PC-9 (cell line): ENCODE measurements at regions not wholly inside any gene's neighbourhood (a gene's known extent, or its start where the extent isn't known, plus 50 kb on each side); places are given as distances from the start of the nearest gene placed in this dataset.

ENCODE experiments used
- BruUV-seq: library from RNA; stranded (reverse); fragments of 400-500 nt; replicated peaks from 2 replicates; lab custom pipeline; 2021; lab: Mats Ljungman, UMichigan
- CTCF ChIA-PET: fragments of 300-600 bp; sonication (Branson Sonifier 250); formaldehyde crosslinking; loops from one replicate; lab custom pipeline; 2022; ENCODE audit warnings: antibody characterized with exemption; lab: Charles Lee
- POLR2A ChIA-PET: fragments of 300-600 bp; sonication (Branson Sonifier 250); formaldehyde crosslinking; loops from one replicate; lab custom pipeline; 2022; ENCODE audit warnings: antibody characterized with exemption; ENCODE audit not compliant: unreplicated experiment; lab: Charles Lee
- DNase-seq, 2 experiments: peaks; one replicate each; pipeline versions ENCODE4 v3.0.0 to v3.0.0-alpha.2; 2015 to 2022; ENCODE audit warnings: mixed read lengths in 1 of 2
- H2AFZ ChIP-seq: fragments of 200-600 bp; sonication (generic); 2 replicates; pipeline ENCODE4 v1.8.1; 2017; ENCODE audit warnings: antibody characterized with exemption
- H3F3A ChIP-seq: fragments of 200-600 bp; sonication (generic); 2 replicates; pipeline ENCODE4 v1.8.1; 2017; ENCODE audit warnings: antibody characterized with exemption, mild to moderate bottlenecking, low read depth; ENCODE audit not compliant: insufficient read depth
- H3K27ac ChIP-seq: fragments of 200-600 bp; sonication (generic); 2 replicates; pipeline ENCODE4 v1.6.1; 2016; ENCODE audit warnings: mixed run types
- H3K27me3 ChIP-seq: fragments of 200-600 bp; sonication (generic); 2 replicates; pipeline ENCODE4 v1.6.1; 2016; ENCODE audit warnings: low read depth, mixed run types; ENCODE audit not compliant: insufficient read depth
- H3K36me3 ChIP-seq: fragments of 200-600 bp; sonication (generic); 2 replicates; pipeline ENCODE4 v1.6.1; 2016; ENCODE audit warnings: low read depth, mixed run types
- H3K4me1 ChIP-seq: fragments of 200-600 bp; sonication (generic); replicated peaks from 2 replicates; pipeline ENCODE4 v1.6.1; 2016; ENCODE audit warnings: mixed run types; ENCODE audit not compliant: insufficient read depth
- H3K4me2 ChIP-seq: fragments of 200-600 bp; sonication (generic); 2 replicates; pipeline ENCODE4 v1.6.1; 2017; ENCODE audit warnings: mixed run types
- H3K4me3 ChIP-seq: fragments of 200-600 bp; sonication (generic); 2 replicates; pipeline ENCODE4 v1.6.1; 2016; ENCODE audit warnings: mixed run types
- H3K79me2 ChIP-seq: fragments of 200-600 bp; sonication (generic); 2 replicates; pipeline ENCODE4 v1.6.1; 2017; ENCODE audit warnings: low read depth, mixed run types
- H3K9me2 ChIP-seq: fragments of 200-600 bp; sonication (generic); 2 replicates; pipeline ENCODE4 v1.8.1; 2017; ENCODE audit warnings: mild to moderate bottlenecking; ENCODE audit not compliant: insufficient read depth
- H3K9me3 ChIP-seq: fragments of 200-600 bp; sonication (generic); 2 replicates; pipeline ENCODE4 v1.8.1; 2016; ENCODE audit warnings: low read depth; ENCODE audit not compliant: insufficient read depth
- H4K20me1 ChIP-seq: fragments of 200-600 bp; sonication (generic); 2 replicates; pipeline ENCODE4 v1.8.1; 2017; ENCODE audit not compliant: insufficient read depth
- CTCF ChIP-seq: fragments of 200-600 bp; sonication (generic); conservative IDR thresholded peaks from 2 replicates; pipeline ENCODE4 v1.6.1; 2017; ENCODE audit warnings: mixed run types, antibody characterized with exemption, mild to moderate bottlenecking, moderate library complexity
- EZH2 ChIP-seq: fragments of 200-600 bp; sonication (generic); IDR thresholded peaks from 2 replicates; pipeline ENCODE4 v1.8.0; 2017; ENCODE audit warnings: antibody characterized with exemption, low read depth
- intact Hi-C: fragments of 100-400 bp; cut with micrococcal nuclease; formaldehyde crosslinking; loops from one replicate; pipeline ENCODE4 v1.10.0; 2022; ENCODE audit not compliant: unreplicated experiment

- no peaks in the 10 kb centered on the region for H3K4me1 ChIP-seq
- no peaks in the 10 kb centered on the region for H3K9me3 ChIP-seq
- H3K4me3 ChIP-seq = no peak overlapping the region
- no peaks in the 10 kb centered on the region for H3K9me2 ChIP-seq
- DNase-seq = no peak
- H4K20me1 ChIP-seq = 0 out of 2 replicates have a peak, but pooled peaks cover 7% of the 10 kb centered on the region
- H3K27me3 ChIP-seq = peaks cover 87% of the 10 kb centered on the region
- no TSS peak for BruUV-seq
- H3K27ac ChIP-seq = no peak overlapping the region
- no peak overlapping the region for H2AFZ ChIP-seq
- POLR2A ChIA-PET = no interaction called here
- H3K36me3 ChIP-seq = no peaks in the 10 kb centered on the region
- no peaks in the 10 kb centered on the region for H3K79me2 ChIP-seq
- no peaks in the 10 kb centered on the region for H3F3A ChIP-seq
- H3K4me2 ChIP-seq = no peak overlapping the region
- CTCF ChIA-PET = no interaction called here
- intact Hi-C loops = no loop called here
- TF ChIP-seq EZH2 (no peak), CTCF (no peak)
Observed at GRCh38 chr22:48254311-48254873, 1491.9 kb downstream of the TBC1D22A start.

GRCh38 chr22:48253573-48253972 is 1491.1 kb downstream of the TBC1D22A start:
- Histone ChIP-seq H3K9me2 (no peaks in the 10 kb centered on the region), H4K20me1 (0 out of 2 replicates have a peak, but pooled peaks cover 7% of the 10 kb centered on the region), H3K4me1 (no peaks in the 10 kb centered on the region), H3F3A (no peaks in the 10 kb centered on the region), H3K4me2 (no peak overlapping the region), H3K27ac (no peak overlapping the region), H2AFZ (no peak overlapping the region), H3K27me3 (peaks cover 79% of the 10 kb centered on the region), H3K36me3 (no peaks in the 10 kb centered on the region), H3K79me2 (no peaks in the 10 kb centered on the region), H3K4me3 (no peak overlapping the region), H3K9me3 (no peaks in the 10 kb centered on the region)
- ChIA-PET POLR2A (no interaction called here), CTCF (no interaction called here)
- intact Hi-C loops = no loop called here
- BruUV-seq = no TSS peak
- TF ChIP-seq EZH2 (no peak), CTCF (no peak)
- DNase-seq = no peak

GRCh38 chr22:48253136-48253535 is 1490.7 kb downstream of the TBC1D22A start:
- no peak for DNase-seq
- H3K79me2 ChIP-seq = no peaks in the 10 kb centered on the region
- H4K20me1 ChIP-seq = 0 out of 2 replicates have a peak, but pooled peaks cover 7% of the 10 kb centered on the region
- BruUV-seq = no TSS peak
- no peaks in the 10 kb centered on the region for H3F3A ChIP-seq
- H3K4me3 ChIP-seq = no peak overlapping the region
- H3K27ac ChIP-seq = no peak overlapping the region
- TF ChIP-seq CTCF (no peak), EZH2 (no peak)
- no peaks in the 10 kb centered on the region for H3K4me1 ChIP-seq
- H3K4me2 ChIP-seq = no peak overlapping the region
- no peaks in the 10 kb centered on the region for H3K36me3 ChIP-seq
- H2AFZ ChIP-seq = no peak overlapping the region
- POLR2A ChIA-PET = no interaction called here
- intact Hi-C loops = no loop called here
- no peaks in the 10 kb centered on the region for H3K9me2 ChIP-seq
- no peaks in the 10 kb centered on the region for H3K9me3 ChIP-seq
- peaks cover 79% of the 10 kb centered on the region for H3K27me3 ChIP-seq
- CTCF ChIA-PET = no interaction called here
